HG03521 (cell line): ENCODE measurements at regions not wholly inside any gene's neighbourhood (a gene's known extent, or its start where the extent isn't known, plus 50 kb on each side); places are given as distances from the start of the nearest gene placed in this dataset.

Source experiments
- ATAC-seq: cut with Tn5 transposase; IDR thresholded peaks from one replicate; pipeline ENCODE4 v1.9.1; 2021; ENCODE audit warnings: mild to moderate bottlenecking, moderate library complexity; ENCODE audit not compliant: unreplicated experiment

GRCh38 chr12:61823102-61823501 lies 437.1 kb upstream of the USP15 start:
- ATAC-seq, result no peak

GRCh38 chr12:61846765-61847164 lies 413.4 kb upstream of the USP15 start:
- no peak for ATAC-seq

- no peak for ATAC-seq
Measured at GRCh38 chr12:61848893-61849292, 411.3 kb upstream of the USP15 start.

- no peak for ATAC-seq
Measured at GRCh38 chr12:61853945-61854344, 406.3 kb upstream of the USP15 start.

- no peak for ATAC-seq
Measured at GRCh38 chr12:61854902-61855301, 405.3 kb upstream of the USP15 start.

GRCh38 chr12:61857968-61858367 lies 402.2 kb upstream of the USP15 start:
- no peak for ATAC-seq

- no peak for ATAC-seq
Measured at GRCh38 chr12:61860451-61860850, 399.8 kb upstream of the USP15 start.

GRCh38 chr12:61862986-61863385 lies 397.2 kb upstream of the USP15 start:
- no peak for ATAC-seq

GRCh38 chr12:61863811-61864210 lies 396.4 kb upstream of the USP15 start:
- no peak for ATAC-seq

GRCh38 chr12:61869796-61870195 lies 390.4 kb upstream of the USP15 start:
- no peak for ATAC-seq

- ATAC-seq, result no peak
Measured at GRCh38 chr12:61870658-61871484, 389.3 kb upstream of the USP15 start.

GRCh38 chr12:61871485-61871810 lies 388.8 kb upstream of the USP15 start:
- ATAC-seq, result no peak

GRCh38 chr12:61879229-61879628 lies 381.0 kb upstream of the USP15 start:
- ATAC-seq, result no peak

GRCh38 chr12:61880186-61880585 lies 380.0 kb upstream of the USP15 start:
- ATAC-seq, result no peak

- no peak for ATAC-seq
Measured at GRCh38 chr12:61891632-61892031, 368.6 kb upstream of the USP15 start.

- no peak for ATAC-seq
Measured at GRCh38 chr12:61894168-61894567, 366.0 kb upstream of the USP15 start.

- no peak for ATAC-seq
Measured at GRCh38 chr12:61896436-61896835, 363.8 kb upstream of the USP15 start.

- no peak for ATAC-seq
Measured at GRCh38 chr12:61902403-61902802, 357.8 kb upstream of the USP15 start.

GRCh38 chr12:61911113-61911512 lies 349.1 kb upstream of the USP15 start:
- no peak for ATAC-seq

- ATAC-seq, result no peak
Measured at GRCh38 chr12:61915420-61915819, 344.8 kb upstream of the USP15 start.

- ATAC-seq, result no peak
Measured at GRCh38 chr12:61916831-61917230, 343.4 kb upstream of the USP15 start.

- ATAC-seq, result no peak
Measured at GRCh38 chr12:61919686-61920085, 340.5 kb upstream of the USP15 start.

GRCh38 chr12:61920230-61920629 lies 340.0 kb upstream of the USP15 start:
- no peak for ATAC-seq
